HUES48 (cell line): ENCODE measurements at regions not wholly inside any gene's neighbourhood (a gene's known extent, or its start where the extent isn't known, plus 50 kb on each side); places are given as distances from the start of the nearest gene placed in this dataset.
"Not testable (repeated sequence)": the region's sequence is repeated elsewhere in the genome, so short reads cannot be mapped to it uniquely, and the experiment has no call there.

Experiments
- H3K27ac ChIP-seq: one replicate; pipeline ENCODE4 v1.7.0; 2013; ENCODE audit warnings: low read depth, low read length, inconsistent platforms
- H3K27me3 ChIP-seq: 2 replicates; pipeline ENCODE4 v1.6.1; 2013; ENCODE audit warnings: mild to moderate bottlenecking, low read length; ENCODE audit not compliant: control insufficient read depth, insufficient read depth
- H3K36me3 ChIP-seq: 2 replicates; pipeline ENCODE4 v1.6.1; 2013; ENCODE audit warnings: low read length; ENCODE audit not compliant: control insufficient read depth, insufficient read depth
- H3K4me1 ChIP-seq: 2 replicates; pipeline ENCODE4 v1.6.1; 2013; ENCODE audit warnings: mild to moderate bottlenecking, low read length; ENCODE audit not compliant: control insufficient read depth, insufficient read depth
- H3K4me3 ChIP-seq: 2 replicates; pipeline ENCODE4 v1.5.1; 2013; ENCODE audit warnings: mild to moderate bottlenecking, low read depth, low read length
- H3K9ac ChIP-seq: 2 replicates; pipeline ENCODE4 v1.6.1; 2013; ENCODE audit warnings: mild to moderate bottlenecking, low read depth, low read length, moderate library complexity
- H3K9me3 ChIP-seq: 2 replicates; pipeline ENCODE4 v1.6.1; 2013; ENCODE audit warnings: low read length; ENCODE audit not compliant: control insufficient read depth, insufficient read depth

DNA sequence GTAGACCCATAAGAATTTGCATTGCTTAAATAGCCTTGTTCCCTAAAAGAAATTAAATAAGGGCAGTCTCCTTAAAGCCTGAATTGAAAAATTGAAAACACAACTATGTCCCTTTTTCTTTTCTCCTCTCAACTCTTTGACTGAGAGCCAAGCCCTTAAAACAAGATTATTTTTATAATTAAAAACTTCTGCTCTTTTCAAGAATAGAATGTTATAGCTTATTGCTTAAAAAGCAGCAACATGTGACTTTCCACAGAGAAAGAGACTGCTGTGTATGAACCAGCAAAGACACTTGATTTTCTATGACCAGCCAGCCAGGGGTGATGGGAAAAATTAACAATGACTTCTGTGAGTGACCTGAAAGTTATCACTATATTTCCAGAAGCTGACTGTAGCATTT lies 295.2 kb upstream of the CELF2 start:
- Histone ChIP-seq H3K9ac (no peak overlapping the region), H3K4me1 (no peaks in the 10 kb centered on the region), H3K9me3 (no peaks in the 10 kb centered on the region), H3K27ac (no peak overlapping the region), H3K36me3 (no peaks in the 10 kb centered on the region), H3K4me3 (no peak overlapping the region), H3K27me3 (no peaks in the 10 kb centered on the region)

DNA sequence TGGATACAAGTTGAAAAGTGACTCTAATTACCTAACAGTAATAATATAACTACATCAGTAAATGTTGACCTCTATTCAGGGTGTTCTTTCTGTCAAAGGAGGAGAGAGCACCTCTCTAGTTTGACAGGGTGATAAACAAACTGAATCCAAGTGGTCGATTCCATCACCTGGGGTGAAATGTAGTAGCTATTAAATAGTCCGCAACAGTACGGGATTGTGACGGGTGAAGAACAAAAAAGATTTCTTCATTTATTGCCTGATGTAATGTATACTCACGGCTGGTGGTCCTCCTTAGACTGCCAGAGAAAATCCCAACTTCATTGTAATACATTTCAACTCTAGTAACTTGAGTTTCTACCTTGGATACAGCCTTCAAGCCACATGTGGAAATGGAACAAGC lies 292.5 kb upstream of the CELF2 start:
- Histone ChIP-seq H3K36me3 (no peaks in the 10 kb centered on the region), H3K27me3 (no peaks in the 10 kb centered on the region), H3K4me3 (no peak overlapping the region), H3K27ac (no peak overlapping the region), H3K9me3 (no peaks in the 10 kb centered on the region), H3K4me1 (no peaks in the 10 kb centered on the region), H3K9ac (no peak overlapping the region)

DNA sequence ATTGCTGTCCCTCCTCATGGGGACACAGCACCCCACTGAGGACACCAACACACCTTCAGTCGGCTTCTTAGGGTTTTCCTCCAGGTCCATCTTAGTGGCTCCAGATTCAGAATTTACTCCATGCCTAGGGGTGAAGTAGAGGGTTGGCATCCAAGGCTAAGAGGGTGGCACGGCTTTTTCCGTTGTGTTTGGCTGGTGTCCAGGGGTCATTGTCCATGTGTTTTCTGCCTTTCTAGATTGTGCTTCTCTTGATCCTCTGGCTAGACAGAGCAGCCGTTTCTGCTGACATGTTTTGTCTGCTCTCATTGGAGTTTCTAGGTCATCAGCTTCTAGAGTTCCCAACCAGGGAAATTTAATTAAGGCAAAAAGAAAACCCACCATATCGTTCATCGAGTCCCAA lies 291.6 kb upstream of the CELF2 start:
- H3K27me3 ChIP-seq: no peaks in the 10 kb centered on the region
- H3K9me3 ChIP-seq: no peaks in the 10 kb centered on the region
- no peaks in the 10 kb centered on the region for H3K36me3 ChIP-seq
- no peak overlapping the region for H3K9ac ChIP-seq
- H3K4me3 ChIP-seq: no peak overlapping the region
- H3K27ac ChIP-seq: no peak overlapping the region
- no peaks in the 10 kb centered on the region for H3K4me1 ChIP-seq

DNA sequence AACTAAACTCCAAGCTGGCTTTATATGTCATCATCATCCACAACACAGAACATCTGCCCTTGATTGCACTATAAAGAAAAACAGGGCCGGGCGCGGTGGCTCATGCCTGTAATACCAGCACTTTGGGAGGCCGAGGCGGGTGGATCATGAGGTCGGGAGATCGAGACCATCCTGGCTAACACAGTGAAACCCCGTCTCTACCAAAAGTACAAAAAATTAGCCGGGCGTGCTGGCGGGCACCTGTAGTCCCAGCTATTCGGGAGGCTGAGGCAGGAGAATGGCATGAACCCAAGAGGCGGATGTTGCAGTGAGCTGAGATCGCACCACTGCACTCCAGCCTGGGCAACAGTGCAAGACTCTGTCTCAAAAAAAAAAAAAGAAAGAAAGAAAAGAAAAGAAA lies 290.3 kb upstream of the CELF2 start:
- H3K4me1 ChIP-seq, H3K9me3 ChIP-seq, H3K4me3 ChIP-seq, H3K27ac ChIP-seq, H3K36me3 ChIP-seq, H3K9ac ChIP-seq, H3K27me3 ChIP-seq: not testable (repeated sequence)

DNA sequence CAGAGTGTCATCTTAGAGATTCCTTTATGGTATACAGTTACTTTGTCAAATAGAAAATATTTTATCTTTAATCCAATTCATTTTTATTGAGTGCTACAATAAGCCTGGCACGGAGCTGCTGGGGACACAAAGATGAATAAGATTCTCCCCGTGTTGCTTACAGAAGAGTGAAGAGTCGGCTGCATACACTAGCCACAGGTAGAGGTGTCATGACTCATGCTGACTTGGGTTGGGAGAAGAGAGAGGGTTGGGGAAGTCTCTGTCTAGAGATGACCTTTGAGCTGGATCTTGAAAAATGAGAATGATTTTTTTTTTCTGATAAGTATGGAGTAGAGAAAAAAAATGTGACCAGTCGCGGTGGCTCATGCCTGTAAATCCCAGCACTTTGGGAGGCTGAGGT lies 289.9 kb upstream of the CELF2 start:
- no peaks in the 10 kb centered on the region for H3K4me1 ChIP-seq
- H3K36me3 ChIP-seq: no peaks in the 10 kb centered on the region
- no peaks in the 10 kb centered on the region for H3K27me3 ChIP-seq
- H3K27ac ChIP-seq: no peak overlapping the region
- H3K9ac ChIP-seq: no peak overlapping the region
- no peak overlapping the region for H3K4me3 ChIP-seq
- H3K9me3 ChIP-seq: no peaks in the 10 kb centered on the region

DNA sequence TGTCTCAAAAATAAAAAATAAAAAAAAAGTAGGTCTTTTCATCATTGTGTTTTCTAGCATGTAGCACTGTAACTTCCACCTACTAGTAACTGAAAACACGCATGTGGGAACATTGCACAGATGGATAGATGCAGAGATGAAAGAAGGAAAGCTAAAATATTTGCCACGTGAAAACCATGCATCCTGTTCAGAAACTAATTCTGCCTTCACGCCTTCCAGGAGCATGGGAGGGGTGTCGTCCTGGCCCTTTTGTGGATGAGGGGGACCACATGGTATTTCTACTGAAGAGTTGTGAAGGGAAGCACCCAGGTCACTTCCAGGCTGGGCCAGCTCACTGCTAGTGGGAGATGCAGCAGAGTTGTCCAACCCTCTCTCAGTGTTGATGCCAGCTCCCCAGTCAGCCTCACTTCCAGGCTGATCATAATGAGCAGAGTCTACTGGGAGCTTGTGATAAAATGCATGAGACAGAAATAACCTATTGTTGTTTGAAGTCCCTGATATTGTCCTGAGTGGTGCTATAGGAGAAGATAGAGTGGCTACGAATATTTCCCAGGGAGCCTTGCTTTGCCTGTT lies 287.1 kb upstream of the CELF2 start:
- H3K27ac ChIP-seq: no peak overlapping the region
- no peak overlapping the region for H3K4me3 ChIP-seq
- H3K27me3 ChIP-seq: no peaks in the 10 kb centered on the region
- H3K9me3 ChIP-seq: no peaks in the 10 kb centered on the region
- H3K4me1 ChIP-seq: no peaks in the 10 kb centered on the region
- H3K9ac ChIP-seq: no peak overlapping the region
- no peaks in the 10 kb centered on the region for H3K36me3 ChIP-seq

DNA sequence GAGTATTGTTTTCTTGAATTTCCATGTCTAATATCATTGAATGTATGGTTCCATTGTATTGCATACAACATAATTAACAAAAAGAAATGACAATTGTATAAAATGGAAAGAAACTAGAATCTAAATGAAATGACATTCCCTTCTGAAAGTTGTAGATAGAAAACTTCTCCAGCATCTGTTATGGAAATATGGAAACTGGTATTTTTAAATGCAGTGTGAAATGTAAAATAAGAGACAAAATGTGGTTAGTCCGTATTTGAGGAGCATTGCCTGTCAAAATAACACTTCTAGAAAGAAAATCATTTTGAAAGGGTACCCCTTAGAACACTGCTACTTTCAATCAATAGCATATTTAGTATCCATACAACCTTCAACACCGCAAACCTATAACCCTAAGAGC lies 286.3 kb upstream of the CELF2 start:
- H3K27ac ChIP-seq: no peak overlapping the region
- H3K36me3 ChIP-seq: no peaks in the 10 kb centered on the region
- H3K4me1 ChIP-seq: no peaks in the 10 kb centered on the region
- H3K9ac ChIP-seq: no peak overlapping the region
- H3K27me3 ChIP-seq: no peaks in the 10 kb centered on the region
- no peaks in the 10 kb centered on the region for H3K9me3 ChIP-seq
- H3K4me3 ChIP-seq: no peak overlapping the region

DNA sequence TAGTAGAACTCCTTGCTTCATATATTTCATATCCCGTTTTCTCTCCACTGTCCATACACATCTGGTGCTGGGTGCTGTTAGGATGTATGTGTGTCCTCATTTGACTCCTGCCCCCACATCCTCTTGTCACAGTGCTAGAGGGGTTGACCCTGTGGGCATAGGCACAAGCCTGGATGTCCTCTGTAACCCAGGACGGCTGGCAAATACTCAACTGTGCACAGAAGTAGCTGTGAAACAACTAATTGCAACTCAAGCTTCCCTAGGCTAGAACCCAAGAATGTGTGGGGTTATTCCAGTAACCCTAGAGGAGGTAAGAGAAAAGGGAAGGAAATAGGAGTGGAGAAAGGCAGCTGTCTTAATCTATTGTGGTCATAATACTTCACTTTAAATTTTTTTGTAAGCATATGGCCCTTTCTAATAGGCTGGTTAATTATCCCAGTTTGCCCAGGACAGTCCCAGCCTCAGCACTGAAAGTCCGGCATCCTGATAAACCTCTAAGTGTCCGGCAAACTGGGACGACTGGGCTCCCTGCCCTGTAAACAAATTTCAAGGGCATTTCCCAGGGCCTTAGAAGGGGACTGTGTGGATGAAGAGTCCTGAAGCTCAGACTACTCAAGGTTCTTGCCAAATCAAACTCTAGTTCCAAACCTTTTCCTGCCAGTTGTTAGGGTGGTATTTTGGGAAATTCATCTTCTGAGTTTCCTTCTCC lies 283.2 kb upstream of the CELF2 start:
- Histone ChIP-seq H3K4me3 (no peak overlapping the region), H3K9ac (no peak overlapping the region), H3K27ac (no peak overlapping the region), H3K36me3 (no peaks in the 10 kb centered on the region), H3K27me3 (no peaks in the 10 kb centered on the region), H3K4me1 (no peaks in the 10 kb centered on the region), H3K9me3 (no peaks in the 10 kb centered on the region)

DNA sequence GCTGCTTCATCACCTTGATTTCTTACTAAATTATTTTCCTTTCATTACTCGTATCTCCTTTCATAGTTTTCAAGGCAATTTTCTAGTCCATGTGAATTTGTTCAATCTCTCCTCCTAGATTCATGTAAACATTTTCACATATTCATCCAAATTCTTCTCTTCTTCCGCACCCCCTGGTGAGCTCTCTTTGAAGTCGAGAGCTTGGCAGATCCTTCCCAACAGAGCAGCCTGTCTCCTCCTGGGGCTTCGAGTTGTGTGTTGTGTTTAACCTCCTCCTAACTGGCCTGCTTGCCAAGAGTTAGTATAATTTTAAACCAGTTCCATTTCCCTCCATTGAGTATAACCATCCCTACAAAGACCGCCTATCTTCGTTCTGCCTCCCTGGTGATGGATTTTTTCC lies 272.4 kb upstream of the CELF2 start:
- no peak overlapping the region for H3K27ac ChIP-seq
- no peaks in the 10 kb centered on the region for H3K27me3 ChIP-seq
- H3K9ac ChIP-seq: no peak overlapping the region
- H3K9me3 ChIP-seq: peaks cover 4% of the 10 kb centered on the region; the same call in 1 of the 2 replicates
- 0 out of 2 replicates have a peak, but pooled peaks cover 3% of the 10 kb centered on the region for H3K4me1 ChIP-seq
- H3K36me3 ChIP-seq: no peaks in the 10 kb centered on the region
- H3K4me3 ChIP-seq: no peak overlapping the region

DNA sequence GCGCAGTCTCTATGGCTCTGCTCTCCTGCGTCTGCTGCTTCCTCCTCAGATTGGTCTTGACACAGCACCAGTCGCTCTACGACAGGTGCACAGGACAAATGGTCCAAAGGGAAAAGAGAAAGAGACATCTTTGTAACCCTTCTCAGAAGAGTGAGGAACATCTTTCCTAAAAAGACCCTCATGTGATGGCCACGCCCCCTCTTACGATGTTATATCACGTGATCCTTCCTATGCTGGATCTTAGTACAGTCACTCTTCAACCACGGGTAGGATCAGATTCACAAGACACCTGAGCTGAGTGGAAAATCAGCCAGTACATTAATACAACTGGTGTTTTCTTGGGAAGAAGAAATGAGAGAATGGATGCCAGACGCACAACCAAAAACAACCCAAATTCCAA lies 262.2 kb upstream of the CELF2 start:
- Histone ChIP-seq H3K27ac (no peak overlapping the region), H3K4me3 (no peak overlapping the region), H3K4me1 (no peaks in the 10 kb centered on the region), H3K27me3 (no peaks in the 10 kb centered on the region), H3K9me3 (no peaks in the 10 kb centered on the region), H3K36me3 (no peaks in the 10 kb centered on the region), H3K9ac (no peak overlapping the region)

DNA sequence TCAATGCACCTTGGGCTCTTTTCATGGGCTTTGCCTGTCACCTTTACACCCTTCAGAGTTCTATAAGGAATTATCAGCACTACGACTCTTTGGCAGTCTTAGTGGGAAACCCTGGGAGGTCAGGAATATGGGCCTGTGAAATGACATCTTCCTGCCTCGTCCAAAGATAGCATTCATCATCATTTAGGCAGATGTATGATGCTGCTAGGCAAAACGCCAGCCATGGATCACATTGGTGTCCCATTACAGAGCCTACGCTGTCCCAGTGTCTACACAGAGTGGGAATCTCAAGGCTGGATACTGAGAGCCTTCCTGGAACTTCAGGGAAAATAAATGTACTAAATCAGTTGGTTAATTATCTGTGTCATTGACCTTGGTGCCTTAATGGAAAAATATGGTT lies 259.4 kb upstream of the CELF2 start:
- Histone ChIP-seq H3K9me3 (no peaks in the 10 kb centered on the region), H3K27me3 (no peaks in the 10 kb centered on the region), H3K27ac (no peak overlapping the region), H3K4me1 (no peaks in the 10 kb centered on the region), H3K9ac (no peak overlapping the region), H3K4me3 (no peak overlapping the region), H3K36me3 (no peaks in the 10 kb centered on the region)
